ENCODE measurements at regions not wholly inside any gene's neighbourhood (a gene's known extent, or its start where the extent isn't known, plus 50 kb on each side); places are given as distances from the start of the nearest gene placed in this dataset.

DNA sequence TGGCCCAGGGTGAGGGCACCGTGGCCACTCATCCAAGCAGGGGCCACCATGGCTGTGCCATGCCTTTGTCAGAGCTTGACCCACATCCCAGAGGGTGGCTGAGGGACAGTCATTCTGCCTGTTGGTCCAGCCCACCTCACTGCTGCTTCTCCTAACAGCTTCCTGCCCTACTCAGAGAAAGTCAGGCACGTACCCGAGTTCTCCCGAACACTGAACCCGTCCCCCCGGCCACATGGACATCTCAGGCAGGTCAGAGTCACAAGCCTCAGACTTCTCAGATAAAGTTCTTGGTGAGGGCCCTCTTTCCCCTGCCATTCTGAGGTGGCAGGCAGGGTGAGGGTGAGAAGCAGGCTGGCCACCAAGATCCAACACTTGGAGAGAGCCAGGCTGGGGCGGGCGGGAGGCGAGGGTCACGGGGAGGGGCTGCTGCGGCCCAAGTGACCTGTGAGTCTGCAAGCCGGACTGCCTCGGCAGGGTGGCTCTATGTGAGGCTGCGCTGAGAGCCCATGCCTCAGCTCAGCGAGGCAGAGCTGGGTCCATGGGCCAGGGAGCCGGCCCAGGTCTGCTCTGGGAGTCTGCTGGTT is 317.8 kb downstream of the TMEM121 start:
- H3K36me3 Mint-ChIP-seq (ENCODE audit: low read depth) = no peaks in the 10 kb centered on the region
- intact Hi-C loops (cut with micrococcal nuclease) = no loop called here
- TF ChIP-seq, protein P1, sequence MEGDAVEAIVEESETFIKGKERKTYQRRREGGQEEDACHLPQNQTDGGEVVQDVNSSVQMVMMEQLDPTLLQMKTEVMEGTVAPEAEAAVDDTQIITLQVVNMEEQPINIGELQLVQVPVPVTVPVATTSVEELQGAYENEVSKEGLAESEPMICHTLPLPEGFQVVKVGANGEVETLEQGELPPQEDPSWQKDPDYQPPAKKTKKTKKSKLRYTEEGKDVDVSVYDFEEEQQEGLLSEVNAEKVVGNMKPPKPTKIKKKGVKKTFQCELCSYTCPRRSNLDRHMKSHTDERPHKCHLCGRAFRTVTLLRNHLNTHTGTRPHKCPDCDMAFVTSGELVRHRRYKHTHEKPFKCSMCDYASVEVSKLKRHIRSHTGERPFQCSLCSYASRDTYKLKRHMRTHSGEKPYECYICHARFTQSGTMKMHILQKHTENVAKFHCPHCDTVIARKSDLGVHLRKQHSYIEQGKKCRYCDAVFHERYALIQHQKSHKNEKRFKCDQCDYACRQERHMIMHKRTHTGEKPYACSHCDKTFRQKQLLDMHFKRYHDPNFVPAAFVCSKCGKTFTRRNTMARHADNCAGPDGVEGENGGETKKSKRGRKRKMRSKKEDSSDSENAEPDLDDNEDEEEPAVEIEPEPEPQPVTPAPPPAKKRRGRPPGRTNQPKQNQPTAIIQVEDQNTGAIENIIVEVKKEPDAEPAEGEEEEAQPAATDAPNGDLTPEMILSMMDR (IDR thresholded peaks at IDR 0.05) = no peak
- no peak for ATAC-seq
- DNase-seq = no peak
- ChIA-PET CTCF (no interaction called here), POLR2A (no interaction called here)
- H3K9me3 Mint-ChIP-seq = no peaks in the 10 kb centered on the region
- no peak overlapping the region for H3K27ac Mint-ChIP-seq
- no peaks in the 10 kb centered on the region for H3K4me1 Mint-ChIP-seq (ENCODE audit: low read depth)
- H3K4me3 Mint-ChIP-seq = no peak overlapping the region
- H3K27me3 Mint-ChIP-seq = no peaks in the 10 kb centered on the region

DNA sequence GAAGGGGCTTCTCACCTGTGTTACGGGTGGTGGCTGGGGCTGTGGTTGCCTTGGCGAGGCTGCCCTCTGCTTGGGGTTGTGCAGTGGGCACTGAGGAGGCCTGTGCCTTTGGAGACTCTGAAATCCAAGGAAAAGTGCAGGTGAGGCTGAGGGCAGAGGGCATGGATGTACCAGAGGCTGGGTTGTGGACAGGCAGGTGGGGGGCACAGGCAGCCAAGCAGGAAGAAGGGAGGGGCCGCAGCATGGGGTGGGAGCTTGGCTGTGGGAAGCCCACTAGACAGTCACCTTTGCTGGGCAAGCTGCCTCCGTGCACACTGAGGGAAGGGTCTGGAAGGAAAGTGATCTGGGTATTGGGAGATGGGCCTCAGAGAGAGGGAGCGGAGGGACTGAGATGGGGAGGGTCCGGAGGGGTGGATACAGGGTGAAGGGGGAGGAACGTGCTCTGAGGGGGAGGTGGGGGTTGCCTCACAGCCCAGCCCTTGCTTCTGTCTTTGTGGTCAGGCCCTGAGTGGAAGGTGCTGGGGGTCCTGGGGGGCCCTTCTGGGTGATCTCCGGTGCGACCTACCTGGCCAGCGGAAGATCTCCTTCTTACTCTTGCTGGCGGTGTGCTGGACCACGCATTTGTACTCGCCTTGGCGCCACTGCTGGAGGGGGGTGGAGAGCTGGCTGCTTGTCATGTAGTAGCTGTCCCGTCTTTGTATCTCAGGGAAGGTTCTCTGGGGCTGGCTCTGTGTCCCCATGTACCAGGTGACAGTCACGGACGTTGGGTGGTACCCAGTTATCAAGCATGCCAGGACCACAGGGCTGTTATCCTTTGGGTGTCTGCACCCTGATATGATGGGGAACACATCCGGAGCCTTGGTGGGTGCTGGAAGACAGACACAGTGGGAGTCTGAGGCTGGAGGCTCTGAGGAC is 318.7 kb downstream of the TMEM121 start:
- Mint-ChIP-seq H3K4me3 (no peak overlapping the region), H3K9me3 (no peaks in the 10 kb centered on the region), H3K4me1 (ENCODE audit: low read depth) (no peaks in the 10 kb centered on the region), H3K27ac (no peak overlapping the region), H3K36me3 (ENCODE audit: low read depth) (no peaks in the 10 kb centered on the region), H3K27me3 (no peaks in the 10 kb centered on the region)
- DNase-seq = no peak
- no peak for ATAC-seq
- TF ChIP-seq, protein P1 (IDR thresholded peaks at IDR 0.05) = no peak
- CTCF ChIA-PET = no interaction called here
- intact Hi-C loops (cut with micrococcal nuclease) = no loop called here
- POLR2A ChIA-PET = interaction anchor here (1.0 kb wide), 1 partner anchor 15 kb away, joined by 3 read pairs; no protein-coding TSS in a partner anchor

DNA sequence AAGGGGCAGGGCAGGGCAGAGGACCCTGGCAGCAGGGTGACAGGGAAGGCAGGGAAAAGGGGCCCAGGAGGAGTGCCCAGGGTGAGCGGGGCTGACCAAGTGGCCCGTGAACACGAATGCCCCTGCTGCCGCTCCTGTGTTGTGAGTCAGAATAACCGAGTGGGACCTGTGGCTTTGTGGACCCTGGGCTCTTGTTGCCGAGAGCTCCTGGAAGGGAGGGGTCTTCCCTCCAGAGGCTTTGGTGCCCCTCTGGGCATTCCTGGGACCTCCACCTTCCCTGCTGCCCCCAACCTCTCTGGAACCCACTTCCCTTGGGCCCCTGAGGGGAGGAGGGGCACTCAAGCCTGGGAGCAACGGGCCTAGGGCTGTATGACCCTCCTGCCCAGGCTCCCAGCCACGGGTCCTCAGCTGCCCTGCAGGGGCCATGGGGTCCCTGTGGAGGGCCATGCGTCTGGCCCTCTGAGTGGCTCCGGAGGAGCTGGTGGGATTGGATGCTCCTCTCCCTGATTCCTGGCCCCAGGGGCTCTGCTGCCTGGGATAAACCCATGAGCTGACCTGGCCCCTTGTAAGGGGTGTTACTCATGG is 319.4 kb downstream of the TMEM121 start:
- no peak overlapping the region for H3K4me3 Mint-ChIP-seq
- CTCF ChIA-PET = no interaction called here
- ATAC-seq (no peak), DNase-seq (no peak)
- no peaks in the 10 kb centered on the region for H3K4me1 Mint-ChIP-seq (ENCODE audit: low read depth)
- no peaks in the 10 kb centered on the region for H3K27me3 Mint-ChIP-seq
- no peaks in the 10 kb centered on the region for H3K9me3 Mint-ChIP-seq
- H3K36me3 Mint-ChIP-seq (ENCODE audit: low read depth) = no peaks in the 10 kb centered on the region
- TF ChIP-seq, protein P1 (IDR thresholded peaks at IDR 0.05) = no peak
- POLR2A ChIA-PET = interaction anchor here (1.0 kb wide), 1 partner anchor 16 kb away, joined by 3 read pairs; no protein-coding TSS in a partner anchor
- H3K27ac Mint-ChIP-seq = no peak overlapping the region
- intact Hi-C loops (cut with micrococcal nuclease) = no loop called here

DNA sequence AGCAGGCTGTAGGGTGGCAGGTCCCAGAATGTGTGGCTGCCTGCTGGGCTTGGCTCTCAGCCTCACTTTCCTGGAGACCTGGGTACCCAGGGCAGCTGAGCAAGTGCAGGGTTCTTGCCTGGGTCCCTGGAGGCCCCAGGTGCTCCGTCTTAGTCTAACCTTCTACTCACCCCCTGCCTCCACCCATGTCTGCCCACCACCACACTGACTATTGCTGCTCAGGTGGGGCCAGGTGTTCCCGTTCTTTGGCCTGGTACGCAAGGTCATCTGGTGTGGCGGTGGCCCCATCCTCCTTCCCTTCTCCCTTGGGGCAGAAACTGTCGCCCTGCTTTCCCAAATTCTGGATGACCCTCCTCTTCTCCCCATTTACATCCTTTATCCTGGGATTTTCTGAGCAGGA is 319.9 kb downstream of the TMEM121 start:
- ChIA-PET POLR2A (interaction anchor here (1.0 kb wide), 1 partner anchor 16 kb away, joined by 3 read pairs; no protein-coding TSS in a partner anchor), CTCF (no interaction called here)
- Mint-ChIP-seq H3K4me1 (ENCODE audit: low read depth) (no peaks in the 10 kb centered on the region), H3K36me3 (ENCODE audit: low read depth) (no peaks in the 10 kb centered on the region), H3K4me3 (no peak overlapping the region), H3K27me3 (no peaks in the 10 kb centered on the region), H3K27ac (no peak overlapping the region), H3K9me3 (no peaks in the 10 kb centered on the region)
- DNase-seq = no peak
- TF ChIP-seq, protein P1 (IDR thresholded peaks at IDR 0.05) = no peak
- no peak for ATAC-seq
- intact Hi-C loops (cut with micrococcal nuclease) = no loop called here

DNA sequence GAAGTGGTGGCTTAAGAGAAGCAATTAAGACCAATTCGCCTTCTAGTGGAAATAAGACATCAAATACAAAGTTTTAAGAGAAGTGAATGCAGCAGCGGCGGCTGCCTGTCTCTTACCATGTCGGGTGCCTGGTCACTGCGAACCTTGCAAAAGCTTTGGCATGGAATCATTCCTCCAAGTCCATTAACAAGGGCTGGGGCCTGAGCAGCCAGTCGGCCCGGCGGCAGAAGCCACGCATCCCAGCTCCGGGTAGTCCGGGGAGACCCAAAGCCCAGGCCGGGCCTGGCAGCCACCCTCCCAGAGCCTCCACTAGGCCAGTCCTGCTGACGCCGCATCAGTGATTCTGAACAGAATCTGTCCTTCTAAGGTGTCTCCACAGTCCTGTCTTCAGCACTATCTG is 321.0 kb downstream of the TMEM121 start:
- TF ChIP-seq, protein P1 (IDR thresholded peaks at IDR 0.05) = no peak
- H3K9me3 Mint-ChIP-seq = no peaks in the 10 kb centered on the region
- H3K36me3 Mint-ChIP-seq (ENCODE audit: low read depth) = no peaks in the 10 kb centered on the region
- POLR2A ChIA-PET = no interaction called here
- CTCF ChIA-PET = interaction anchor here (1.0 kb wide), 1 partner anchor 17 kb away, joined by 3 read pairs; no protein-coding TSS in a partner anchor
- no peaks in the 10 kb centered on the region for H3K27me3 Mint-ChIP-seq
- ATAC-seq (no peak), DNase-seq (no peak)
- intact Hi-C loops (cut with micrococcal nuclease) = no loop called here
- no peak overlapping the region for H3K27ac Mint-ChIP-seq
- no peak overlapping the region for H3K4me3 Mint-ChIP-seq
- no peaks in the 10 kb centered on the region for H3K4me1 Mint-ChIP-seq (ENCODE audit: low read depth)
